Stimulated activated CD4-positive, alpha-beta T cell treated with anti-CD3 and anti-CD28 coated beads, Interleukin-12 subunit alpha, Interleukin-12 subunit beta, amount 100 ng/mL, for 48 hours (primary cell): ENCODE measurements at regions not wholly inside any gene's neighbourhood (a gene's known extent, or its start where the extent isn't known, plus 50 kb on each side); places are given as distances from the start of the nearest gene placed in this dataset.

Experiments used
- DNase-seq, 3 donors: peaks; one replicate each; pipeline ENCODE4 v3.0.0-alpha.2; 2020; ENCODE audit warnings: low read depth in 2 of 3, low spot score in 1 of 3

GRCh38 chr5:74103131-74104023, 477.4 kb downstream of the ARHGEF28 start:
- no peak for DNase-seq

- DNase-seq: no peak
These were observed 474.3 kb downstream of the ARHGEF28 start for GRCh38 chr5:74100268-74100665.

GRCh38 chr5:74099538-74100267, 473.7 kb downstream of the ARHGEF28 start:
- no peak for DNase-seq

GRCh38 chr5:74098941-74099340, 472.9 kb downstream of the ARHGEF28 start:
- no peak for DNase-seq

GRCh38 chr5:74098456-74098855, 472.5 kb downstream of the ARHGEF28 start:
- DNase-seq: no peak

- DNase-seq: no peak
These were observed 470.3 kb downstream of the ARHGEF28 start for GRCh38 chr5:74096325-74096724.

- DNase-seq: no peak
These were observed 469.9 kb downstream of the ARHGEF28 start for GRCh38 chr5:74095871-74096270.

GRCh38 chr5:74094782-74095108, 468.7 kb downstream of the ARHGEF28 start:
- DNase-seq: no peak

- DNase-seq: no peak
These were observed 468.2 kb downstream of the ARHGEF28 start for GRCh38 chr5:74094096-74094781.

- no peak for DNase-seq
These were observed 467.6 kb downstream of the ARHGEF28 start for GRCh38 chr5:74093561-74093960.

- DNase-seq: no peak
These were observed 466.8 kb downstream of the ARHGEF28 start for GRCh38 chr5:74092766-74093165.

GRCh38 chr5:74085782-74086181, 459.8 kb downstream of the ARHGEF28 start:
- no peak for DNase-seq

GRCh38 chr5:74085186-74085585, 459.2 kb downstream of the ARHGEF28 start:
- no peak for DNase-seq

- DNase-seq: no peak
These were observed 457.2 kb downstream of the ARHGEF28 start for GRCh38 chr5:74083096-74083791.

- DNase-seq: no peak
These were observed 456.6 kb downstream of the ARHGEF28 start for GRCh38 chr5:74082512-74083055.

GRCh38 chr5:74081126-74081525, 455.1 kb downstream of the ARHGEF28 start:
- no peak for DNase-seq

GRCh38 chr5:74079971-74080556, 454.1 kb downstream of the ARHGEF28 start:
- DNase-seq: no peak

- DNase-seq: no peak
These were observed 449.8 kb downstream of the ARHGEF28 start for GRCh38 chr5:74075501-74076484.

- DNase-seq: no peak
These were observed 448.1 kb downstream of the ARHGEF28 start for GRCh38 chr5:74074111-74074510.
